Loucy (cell line): ENCODE measurements at regions not wholly inside any gene's neighbourhood (a gene's known extent, or its start where the extent isn't known, plus 50 kb on each side); places are given as distances from the start of the nearest gene placed in this dataset.

Experiments
- H2AFZ ChIP-seq: fragments of 200-600 bp; sonication (generic); 2 replicates; pipeline ENCODE4 v1.6.0; 2016; ENCODE audit warnings: antibody characterized with exemption, mild to moderate bottlenecking, low read length, moderate library complexity
- H3F3A ChIP-seq: fragments of 200-600 bp; 2 replicates; pipeline ENCODE4 v1.6.0; 2016; ENCODE audit warnings: antibody characterized with exemption, low read depth, mild to moderate bottlenecking
- H3K27me3 ChIP-seq: fragments of 200-600 bp; sonication (generic); 2 replicates; pipeline ENCODE4 v1.6.1; 2014; ENCODE audit warnings: low read length, mild to moderate bottlenecking; ENCODE audit not compliant: insufficient read depth, poor library complexity, severe bottlenecking
- H3K36me3 ChIP-seq: fragments of 200-600 bp; sonication (generic); 2 replicates; pipeline ENCODE4 v1.6.1; 2016; ENCODE audit warnings: low read length; ENCODE audit not compliant: insufficient read depth
- H3K4me1 ChIP-seq: fragments of 200-600 bp; sonication (generic); 2 replicates; pipeline ENCODE4 v1.5.1; 2014; ENCODE audit warnings: low read length, mild to moderate bottlenecking; ENCODE audit not compliant: insufficient read depth, poor library complexity, severe bottlenecking
- H3K4me2 ChIP-seq: fragments of 200-600 bp; sonication (generic); 2 replicates; pipeline ENCODE4 v1.6.0; 2014; ENCODE audit warnings: antibody characterized with exemption, low read length, low read depth, mild to moderate bottlenecking; ENCODE audit not compliant: poor library complexity, severe bottlenecking
- H3K4me3 ChIP-seq: fragments of 200-600 bp; sonication (generic); 2 replicates; pipeline ENCODE4 v1.5.1; 2014; ENCODE audit warnings: low read length, mild to moderate bottlenecking, mixed read lengths; ENCODE audit not compliant: poor library complexity, severe bottlenecking
- H3K79me2 ChIP-seq: fragments of 200-600 bp; sonication (generic); 2 replicates; pipeline ENCODE4 v1.6.1; 2014; ENCODE audit warnings: low read length; ENCODE audit not compliant: insufficient read depth
- H3K9ac ChIP-seq: fragments of 200-600 bp; sonication (generic); 2 replicates; pipeline ENCODE4 v1.6.0; 2014; ENCODE audit warnings: mild to moderate bottlenecking, low read depth, low read length, moderate library complexity; ENCODE audit not compliant: poor library complexity, severe bottlenecking
- H3K9me2 ChIP-seq: fragments of 200-600 bp; sonication (generic); replicated peaks from 2 replicates; pipeline ENCODE4 v1.6.1; 2016; ENCODE audit warnings: low read depth, low read length, mixed read lengths
- H3K9me3 ChIP-seq: fragments of 200-600 bp; sonication (generic); 2 replicates; pipeline ENCODE4 v1.6.1; 2014; ENCODE audit warnings: mild to moderate bottlenecking, antibody characterized with exemption, low read length, low read depth; ENCODE audit not compliant: insufficient read depth
- H4K20me1 ChIP-seq: fragments of 200-600 bp; sonication (generic); 2 replicates; pipeline ENCODE4 v1.6.0; 2014; ENCODE audit warnings: antibody characterized with exemption, low read length, mild to moderate bottlenecking; ENCODE audit not compliant: insufficient read depth, poor library complexity, severe bottlenecking
- EZH2phosphoT487 ChIP-seq: fragments of 200-600 bp; IDR thresholded peaks from 2 replicates; pipeline ENCODE4 v1.6.1; 2018; ENCODE audit warnings: antibody characterized with exemption, mild to moderate bottlenecking, moderate library complexity, borderline replicate concordance
- TF ChIP-seq, protein P1 (sequence below): fragments of 200-600 bp; sonication (generic); conservative IDR thresholded peaks from 2 replicates; pipeline ENCODE4 v1.5.1; 2014; ENCODE audit warnings: mild to moderate bottlenecking, antibody characterized with exemption, low read length

DNA sequence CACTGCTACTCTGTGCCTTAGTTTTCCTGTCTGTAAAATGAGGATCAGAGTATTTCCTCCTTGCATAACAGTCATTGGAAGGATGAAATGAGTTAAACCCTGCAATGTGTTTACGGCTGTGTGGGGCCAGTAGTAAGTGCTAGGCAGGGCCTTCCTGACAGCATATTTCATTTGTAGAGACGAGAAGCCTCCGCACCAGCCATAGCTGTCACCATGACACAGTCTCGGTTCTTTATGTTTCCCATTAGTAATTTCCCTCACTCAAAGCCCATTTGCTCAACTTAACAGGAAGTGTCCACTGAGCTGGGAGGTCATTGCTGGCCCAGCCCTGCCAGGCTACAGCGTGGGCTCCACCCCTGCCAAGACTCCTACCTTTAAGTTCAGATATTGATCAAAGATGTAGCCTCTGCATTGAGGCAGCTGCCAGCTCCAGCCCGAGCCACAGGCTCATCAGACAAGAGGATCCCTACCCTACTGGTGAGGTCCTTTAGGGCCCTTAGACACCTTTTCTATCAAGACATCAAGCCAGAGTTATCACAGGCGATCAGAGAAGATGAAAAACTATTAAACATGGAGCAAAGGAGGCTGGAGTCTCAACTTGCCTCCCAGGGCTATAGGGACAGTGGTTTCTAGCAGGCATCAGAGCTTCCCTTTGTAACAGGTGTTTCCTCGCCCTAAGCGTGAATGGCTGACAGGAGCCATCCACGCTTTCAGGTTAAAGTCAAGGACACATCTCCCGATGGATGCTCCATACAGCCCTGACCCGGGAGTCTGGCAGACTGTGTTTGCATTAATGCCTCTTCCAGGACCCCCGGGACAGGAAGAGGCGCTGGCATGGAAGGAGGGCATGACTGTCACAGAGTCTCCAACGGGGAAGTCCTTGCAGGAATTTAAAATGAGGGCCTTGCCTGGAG is 251.7 kb downstream of the NDUFA10 start:
- Histone ChIP-seq H3K9ac (no peak overlapping the region), H3F3A (no peaks in the 10 kb centered on the region), H3K9me3 (peaks cover 16% of the 10 kb centered on the region; the same call in 1 of the 2 replicates), H3K79me2 (no peaks in the 10 kb centered on the region), H3K36me3 (no peaks in the 10 kb centered on the region), H4K20me1 (no peaks in the 10 kb centered on the region), H3K4me3 (no peak overlapping the region), H3K9me2 (no peaks in the 10 kb centered on the region), H3K4me1 (no peaks in the 10 kb centered on the region), H3K4me2 (no peak overlapping the region), H3K27me3 (no peaks in the 10 kb centered on the region), H2AFZ (no peak overlapping the region)
- TF ChIP-seq, protein P1, sequence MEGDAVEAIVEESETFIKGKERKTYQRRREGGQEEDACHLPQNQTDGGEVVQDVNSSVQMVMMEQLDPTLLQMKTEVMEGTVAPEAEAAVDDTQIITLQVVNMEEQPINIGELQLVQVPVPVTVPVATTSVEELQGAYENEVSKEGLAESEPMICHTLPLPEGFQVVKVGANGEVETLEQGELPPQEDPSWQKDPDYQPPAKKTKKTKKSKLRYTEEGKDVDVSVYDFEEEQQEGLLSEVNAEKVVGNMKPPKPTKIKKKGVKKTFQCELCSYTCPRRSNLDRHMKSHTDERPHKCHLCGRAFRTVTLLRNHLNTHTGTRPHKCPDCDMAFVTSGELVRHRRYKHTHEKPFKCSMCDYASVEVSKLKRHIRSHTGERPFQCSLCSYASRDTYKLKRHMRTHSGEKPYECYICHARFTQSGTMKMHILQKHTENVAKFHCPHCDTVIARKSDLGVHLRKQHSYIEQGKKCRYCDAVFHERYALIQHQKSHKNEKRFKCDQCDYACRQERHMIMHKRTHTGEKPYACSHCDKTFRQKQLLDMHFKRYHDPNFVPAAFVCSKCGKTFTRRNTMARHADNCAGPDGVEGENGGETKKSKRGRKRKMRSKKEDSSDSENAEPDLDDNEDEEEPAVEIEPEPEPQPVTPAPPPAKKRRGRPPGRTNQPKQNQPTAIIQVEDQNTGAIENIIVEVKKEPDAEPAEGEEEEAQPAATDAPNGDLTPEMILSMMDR, result no peak
- no peak for TF ChIP-seq EZH2phosphoT487

DNA sequence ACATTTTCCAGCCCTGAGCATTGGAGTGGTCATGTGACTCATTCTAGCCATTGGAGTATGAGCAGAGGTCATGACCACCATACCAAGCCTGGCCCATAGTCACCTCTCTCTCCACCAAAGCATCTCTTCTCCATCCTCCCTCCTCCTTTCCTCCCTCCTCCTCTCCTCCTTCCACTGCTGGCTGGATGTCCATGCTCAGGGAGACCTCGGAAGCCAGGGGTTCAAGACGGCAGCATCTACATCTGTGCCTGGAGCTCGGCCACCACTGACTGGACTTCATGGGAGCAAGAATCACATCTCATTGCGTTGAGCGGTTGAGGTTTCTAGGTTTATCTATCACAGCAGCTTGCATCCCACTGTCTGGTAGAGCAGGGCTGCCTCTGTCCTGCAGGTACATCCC is 252.4 kb downstream of the NDUFA10 start:
- Histone ChIP-seq H3K4me2 (no peak overlapping the region), H3K79me2 (no peaks in the 10 kb centered on the region), H3K4me3 (no peak overlapping the region), H3K9ac (no peak overlapping the region), H4K20me1 (no peaks in the 10 kb centered on the region), H3K36me3 (no peaks in the 10 kb centered on the region), H3K9me3 (peaks cover 14% of the 10 kb centered on the region; the same call in 1 of the 2 replicates), H3K9me2 (no peaks in the 10 kb centered on the region), H2AFZ (no peak overlapping the region), H3K4me1 (no peaks in the 10 kb centered on the region), H3K27me3 (no peaks in the 10 kb centered on the region), H3F3A (no peaks in the 10 kb centered on the region)
- TF ChIP-seq, protein P1, result no peak
- TF ChIP-seq EZH2phosphoT487, result no peak

DNA sequence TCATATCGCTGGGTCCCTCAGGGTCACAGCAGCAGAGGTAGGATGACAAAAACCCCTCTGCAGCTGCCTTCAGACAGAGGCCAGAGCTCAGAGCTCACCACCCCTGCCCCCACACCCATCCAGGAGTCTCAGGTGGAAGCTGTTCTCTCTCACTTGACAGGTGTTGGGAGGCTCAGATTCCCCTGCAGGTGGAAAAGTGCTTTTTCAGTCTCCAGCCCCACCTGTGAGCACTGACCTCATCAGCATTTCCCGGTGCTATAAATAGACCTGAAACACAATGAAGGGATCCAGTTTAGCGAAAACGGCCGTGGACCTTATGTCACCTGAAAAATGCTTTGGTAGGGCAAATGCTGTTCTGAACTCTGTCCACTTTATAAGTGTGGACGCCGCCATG is 254.9 kb downstream of the NDUFA10 start:
- no peak overlapping the region for H3K9ac ChIP-seq
- no peaks in the 10 kb centered on the region for H3K27me3 ChIP-seq

More for the DNA sequence above, 254.9 kb downstream of the NDUFA10 start:
- Histone ChIP-seq H4K20me1 (no peaks in the 10 kb centered on the region), H3K4me1 (no peaks in the 10 kb centered on the region), H3K79me2 (no peaks in the 10 kb centered on the region), H3K9me2 (no peaks in the 10 kb centered on the region), H3K9me3 (peaks cover 22% of the 10 kb centered on the region; the same call in 1 of the 2 replicates), H3K4me2 (no peak overlapping the region), H3F3A (no peaks in the 10 kb centered on the region), H2AFZ (no peak overlapping the region), H3K36me3 (no peaks in the 10 kb centered on the region), H3K4me3 (no peak overlapping the region)
- TF ChIP-seq EZH2phosphoT487, result no peak
- TF ChIP-seq, protein P1, result no peak
